ENCODE measurements at regions not wholly inside any gene's neighbourhood (a gene's known extent, or its start where the extent isn't known, plus 50 kb on each side); places are given as distances from the start of the nearest gene placed in this dataset.

GRCh38 chr3:124059580-124059979 is 67.7 kb upstream of the ROPN1 start:
- TF ChIP-seq, protein P1, sequence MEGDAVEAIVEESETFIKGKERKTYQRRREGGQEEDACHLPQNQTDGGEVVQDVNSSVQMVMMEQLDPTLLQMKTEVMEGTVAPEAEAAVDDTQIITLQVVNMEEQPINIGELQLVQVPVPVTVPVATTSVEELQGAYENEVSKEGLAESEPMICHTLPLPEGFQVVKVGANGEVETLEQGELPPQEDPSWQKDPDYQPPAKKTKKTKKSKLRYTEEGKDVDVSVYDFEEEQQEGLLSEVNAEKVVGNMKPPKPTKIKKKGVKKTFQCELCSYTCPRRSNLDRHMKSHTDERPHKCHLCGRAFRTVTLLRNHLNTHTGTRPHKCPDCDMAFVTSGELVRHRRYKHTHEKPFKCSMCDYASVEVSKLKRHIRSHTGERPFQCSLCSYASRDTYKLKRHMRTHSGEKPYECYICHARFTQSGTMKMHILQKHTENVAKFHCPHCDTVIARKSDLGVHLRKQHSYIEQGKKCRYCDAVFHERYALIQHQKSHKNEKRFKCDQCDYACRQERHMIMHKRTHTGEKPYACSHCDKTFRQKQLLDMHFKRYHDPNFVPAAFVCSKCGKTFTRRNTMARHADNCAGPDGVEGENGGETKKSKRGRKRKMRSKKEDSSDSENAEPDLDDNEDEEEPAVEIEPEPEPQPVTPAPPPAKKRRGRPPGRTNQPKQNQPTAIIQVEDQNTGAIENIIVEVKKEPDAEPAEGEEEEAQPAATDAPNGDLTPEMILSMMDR (conservative IDR thresholded peaks at IDR 0.05): no peak
- no peak for TF ChIP-seq ZFX (IDR thresholded peaks at IDR 0.05)
